ENCODE measurements at regions not wholly inside any gene's neighbourhood (a gene's known extent, or its start where the extent isn't known, plus 50 kb on each side); places are given as distances from the start of the nearest gene placed in this dataset.
A peak's percentile ranks its signal among the peaks of the same experiment; 100 is the strongest.

DNA sequence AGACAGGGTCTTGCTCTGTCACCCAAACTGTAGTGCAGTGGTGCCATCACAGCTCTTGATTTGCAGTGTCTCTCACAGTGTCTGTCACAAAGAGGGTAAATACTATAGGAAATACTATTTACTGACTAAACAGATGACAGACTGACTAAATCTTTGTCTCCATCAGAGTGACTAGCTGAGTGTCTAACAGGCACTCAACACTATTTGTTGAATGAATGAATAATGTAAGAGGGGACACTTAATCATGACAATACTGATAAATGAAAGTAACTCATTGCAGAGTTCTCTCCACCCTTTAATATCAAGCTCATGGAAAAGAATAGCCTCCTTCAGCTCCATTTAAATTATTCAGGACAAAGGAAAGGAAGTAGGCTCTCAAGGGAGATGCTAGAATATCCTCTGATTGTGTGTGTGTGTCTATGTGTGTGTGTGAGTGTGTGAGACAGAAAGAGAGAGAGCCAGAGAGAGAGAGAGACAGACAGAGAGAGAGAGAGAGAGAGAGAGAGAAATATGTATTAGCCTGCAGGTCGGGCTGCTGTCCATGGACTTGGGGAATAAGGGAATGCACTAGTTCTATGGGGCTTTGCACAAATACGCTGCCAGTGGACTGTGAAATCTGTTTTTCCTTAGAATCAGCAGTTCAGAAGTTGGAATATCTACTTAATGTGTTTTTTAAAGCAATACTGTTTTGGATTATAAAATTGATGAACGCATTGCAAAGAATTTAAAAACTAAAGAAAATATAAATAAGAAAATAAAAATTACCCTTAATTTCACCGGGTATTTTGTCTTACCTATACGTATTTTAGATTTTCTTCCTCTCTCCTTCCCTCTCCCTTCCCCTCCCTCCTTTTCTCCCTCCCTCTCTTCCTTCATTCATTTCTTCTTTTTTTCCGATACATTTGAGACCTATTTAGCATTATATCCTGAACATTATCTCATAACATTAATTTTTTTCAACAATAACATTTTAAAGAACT, 132.9 kb upstream of the LRIG1 start:
- intact Hi-C loops (cut with micrococcal nuclease; ENCODE audit: unreplicated experiment), result loop anchor here (5.0 kb wide), 1 partner anchor 169 kb away; no protein-coding TSS in a partner anchor
- DNase-seq (ENCODE audit: low spot score), result peak; percentile 75
- Histone ChIP-seq H3K27me3 (replicated peaks; ENCODE audit: insufficient read depth, low read depth, low read length, poor library complexity) (no peaks in the 10 kb centered on the region), H3K9me3 (ENCODE audit: low read depth, low read length, poor library complexity, severe bottlenecking) (no peaks in the 10 kb centered on the region), H3K4me3 (ENCODE audit: low read depth, low read length, poor library complexity, severe bottlenecking) (no peak overlapping the region), H3K27ac (ENCODE audit: low read depth, low read length, poor library complexity, severe bottlenecking) (no peak overlapping the region), H3K36me3 (ENCODE audit: insufficient read depth, low read length, poor library complexity, severe bottlenecking) (no peaks in the 10 kb centered on the region), H3K4me1 (ENCODE audit: insufficient read depth, low read length, poor library complexity, severe bottlenecking) (no peaks in the 10 kb centered on the region)
- CTCF ChIA-PET, result interaction anchor here (0.6 kb wide), 1 partner anchor 24 kb away, joined by 4 read pairs; no protein-coding TSS in a partner anchor
- POLR2A ChIA-PET (ENCODE audit: low non-redundant PET), result no interaction called here
- TF ChIP-seq EZH2 (IDR thresholded peaks at IDR 0.05; ENCODE audit: borderline replicate concordance, low read depth, low read length, poor library complexity, severe bottlenecking), result no peak
- TF ChIP-seq, protein P1, sequence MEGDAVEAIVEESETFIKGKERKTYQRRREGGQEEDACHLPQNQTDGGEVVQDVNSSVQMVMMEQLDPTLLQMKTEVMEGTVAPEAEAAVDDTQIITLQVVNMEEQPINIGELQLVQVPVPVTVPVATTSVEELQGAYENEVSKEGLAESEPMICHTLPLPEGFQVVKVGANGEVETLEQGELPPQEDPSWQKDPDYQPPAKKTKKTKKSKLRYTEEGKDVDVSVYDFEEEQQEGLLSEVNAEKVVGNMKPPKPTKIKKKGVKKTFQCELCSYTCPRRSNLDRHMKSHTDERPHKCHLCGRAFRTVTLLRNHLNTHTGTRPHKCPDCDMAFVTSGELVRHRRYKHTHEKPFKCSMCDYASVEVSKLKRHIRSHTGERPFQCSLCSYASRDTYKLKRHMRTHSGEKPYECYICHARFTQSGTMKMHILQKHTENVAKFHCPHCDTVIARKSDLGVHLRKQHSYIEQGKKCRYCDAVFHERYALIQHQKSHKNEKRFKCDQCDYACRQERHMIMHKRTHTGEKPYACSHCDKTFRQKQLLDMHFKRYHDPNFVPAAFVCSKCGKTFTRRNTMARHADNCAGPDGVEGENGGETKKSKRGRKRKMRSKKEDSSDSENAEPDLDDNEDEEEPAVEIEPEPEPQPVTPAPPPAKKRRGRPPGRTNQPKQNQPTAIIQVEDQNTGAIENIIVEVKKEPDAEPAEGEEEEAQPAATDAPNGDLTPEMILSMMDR (conservative IDR thresholded peaks at IDR 0.05; ENCODE audit: low read depth, low read length), result no peak
- no TSS peak for BruUV-seq (replicated peaks)

DNA sequence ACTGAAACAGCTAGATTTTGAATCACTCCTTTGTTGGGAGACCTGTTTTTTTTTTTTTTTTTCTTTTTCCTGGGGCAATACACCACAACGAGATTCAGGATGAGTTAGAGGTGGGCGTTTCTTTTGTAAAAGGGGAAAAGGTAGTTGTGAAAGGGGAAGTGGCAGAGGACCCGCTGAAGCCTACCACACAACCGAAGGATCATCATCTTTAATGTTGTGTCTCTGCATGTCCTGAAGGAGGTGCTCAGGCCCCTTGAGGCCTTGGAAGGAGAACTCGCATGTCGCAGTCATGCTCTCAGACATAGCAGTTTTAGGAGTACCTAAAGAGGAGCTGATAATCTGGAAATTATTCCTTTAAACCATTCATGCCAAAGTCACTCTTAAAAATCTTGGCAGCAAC, 137.9 kb upstream of the LRIG1 start:
- H3K9me3 ChIP-seq (ENCODE audit: low read depth, low read length, poor library complexity, severe bottlenecking), result no peaks in the 10 kb centered on the region
- DNase-seq (ENCODE audit: low spot score), result peak; percentile 10
- TF ChIP-seq, protein P1 (conservative IDR thresholded peaks at IDR 0.05; ENCODE audit: low read depth, low read length), result 0 out of 2 replicates have a peak, but pooled peaks have one; percentile 23
- TF ChIP-seq EZH2 (IDR thresholded peaks at IDR 0.05; ENCODE audit: borderline replicate concordance, low read depth, low read length, poor library complexity, severe bottlenecking), result no peak
- no peaks in the 10 kb centered on the region for H3K27me3 ChIP-seq (replicated peaks; ENCODE audit: insufficient read depth, low read depth, low read length, poor library complexity)
- ChIA-PET POLR2A (ENCODE audit: low non-redundant PET) (no interaction called here), CTCF (no interaction called here)
- intact Hi-C loops (cut with micrococcal nuclease; ENCODE audit: unreplicated experiment), result no loop called here
- no peaks in the 10 kb centered on the region for H3K4me1 ChIP-seq (ENCODE audit: insufficient read depth, low read length, poor library complexity, severe bottlenecking)
- no peaks in the 10 kb centered on the region for H3K36me3 ChIP-seq (ENCODE audit: insufficient read depth, low read length, poor library complexity, severe bottlenecking)
- H3K27ac ChIP-seq (ENCODE audit: low read depth, low read length, poor library complexity, severe bottlenecking), result no peak overlapping the region
- no peak overlapping the region for H3K4me3 ChIP-seq (ENCODE audit: low read depth, low read length, poor library complexity, severe bottlenecking)
- no TSS peak for BruUV-seq (replicated peaks)

DNA sequence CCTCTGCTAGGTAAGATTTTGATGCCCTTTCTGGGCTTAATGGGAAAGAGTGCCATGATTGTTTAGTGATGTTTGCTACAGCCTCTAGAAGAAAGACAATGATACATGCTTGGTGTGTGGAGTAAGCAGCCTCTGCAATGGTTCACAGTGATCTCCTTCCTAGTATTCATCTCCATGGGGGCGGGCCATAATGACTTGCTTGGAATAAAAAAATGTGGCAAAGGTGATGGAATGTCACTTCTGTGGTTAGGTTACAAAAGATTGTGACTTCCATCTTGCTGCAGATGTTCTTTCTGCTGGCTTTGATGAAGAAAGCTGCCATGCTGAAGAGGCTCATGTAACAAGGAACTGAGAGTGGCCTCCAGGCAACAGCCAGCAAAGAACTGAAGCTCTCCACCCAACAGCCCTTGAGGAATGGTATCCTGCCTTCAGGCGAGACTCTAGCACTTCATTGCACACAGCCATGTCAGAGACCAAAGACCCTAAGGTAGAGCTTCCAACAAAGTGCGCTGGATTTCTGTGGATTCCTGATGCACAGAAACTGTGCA, 139.1 kb upstream of the LRIG1 start:
- POLR2A ChIA-PET (ENCODE audit: low non-redundant PET), result no interaction called here
- TF ChIP-seq, protein P1 (conservative IDR thresholded peaks at IDR 0.05; ENCODE audit: low read depth, low read length), result no peak
- TF ChIP-seq EZH2 (IDR thresholded peaks at IDR 0.05; ENCODE audit: borderline replicate concordance, low read depth, low read length, poor library complexity, severe bottlenecking), result no peak
- intact Hi-C loops (cut with micrococcal nuclease; ENCODE audit: unreplicated experiment), result no loop called here
- Histone ChIP-seq H3K27ac (ENCODE audit: low read depth, low read length, poor library complexity, severe bottlenecking) (no peak overlapping the region), H3K36me3 (ENCODE audit: insufficient read depth, low read length, poor library complexity, severe bottlenecking) (no peaks in the 10 kb centered on the region), H3K4me3 (ENCODE audit: low read depth, low read length, poor library complexity, severe bottlenecking) (no peak overlapping the region), H3K27me3 (replicated peaks; ENCODE audit: insufficient read depth, low read depth, low read length, poor library complexity) (no peaks in the 10 kb centered on the region), H3K9me3 (ENCODE audit: low read depth, low read length, poor library complexity, severe bottlenecking) (no peaks in the 10 kb centered on the region), H3K4me1 (ENCODE audit: insufficient read depth, low read length, poor library complexity, severe bottlenecking) (no peaks in the 10 kb centered on the region)
- BruUV-seq (replicated peaks), result no TSS peak
- CTCF ChIA-PET, result no interaction called here
- no peak for DNase-seq (ENCODE audit: low spot score)
